Stimulated activated CD4-positive, alpha-beta T cell treated with anti-CD3 and anti-CD28 coated beads, Interleukin-4, amount 100 ng/mL, for 48 hours (primary cell): ENCODE measurements at regions not wholly inside any gene's neighbourhood (a gene's known extent, or its start where the extent isn't known, plus 50 kb on each side); places are given as distances from the start of the nearest gene placed in this dataset.
"Not testable (repeated sequence)": the region's sequence is repeated elsewhere in the genome, so short reads cannot be mapped to it uniquely, and the experiment has no call there.

Source experiments
- DNase-seq, 2 donors: peaks; one replicate each; pipeline ENCODE4 v3.0.0-alpha.2; 2020; ENCODE audit warnings: low read depth in 2 of 2

GRCh38 chr13:94902722-94903407, 190.5 kb upstream of the SOX21 start:
- DNase-seq: no peak

- DNase-seq: no peak
Measured at GRCh38 chr13:94901070-94901469, 188.7 kb upstream of the SOX21 start.

GRCh38 chr13:94896719-94897317, 184.5 kb upstream of the SOX21 start:
- DNase-seq: no peak

GRCh38 chr13:94896238-94896637, 183.9 kb upstream of the SOX21 start:
- DNase-seq: no peak

- no peak for DNase-seq
Measured at GRCh38 chr13:94886191-94886590, 173.8 kb upstream of the SOX21 start.

- no peak for DNase-seq
Measured at GRCh38 chr13:94880463-94880862, 168.1 kb upstream of the SOX21 start.

GRCh38 chr13:94878602-94879165, 166.3 kb upstream of the SOX21 start:
- no peak for DNase-seq

GRCh38 chr13:94864474-94864873, 152.1 kb upstream of the SOX21 start:
- DNase-seq: no peak

- DNase-seq: no peak
Measured at GRCh38 chr13:94860981-94861407, 148.6 kb upstream of the SOX21 start.

- DNase-seq: no peak
Measured at GRCh38 chr13:94859811-94860210, 147.5 kb upstream of the SOX21 start.

GRCh38 chr13:94859278-94859691, 146.9 kb upstream of the SOX21 start:
- no peak for DNase-seq

GRCh38 chr13:94858856-94859255, 146.5 kb upstream of the SOX21 start:
- DNase-seq: no peak

GRCh38 chr13:94854688-94855087, 142.3 kb upstream of the SOX21 start:
- DNase-seq: no peak

- no peak for DNase-seq
Measured at GRCh38 chr13:94851576-94851975, 139.2 kb upstream of the SOX21 start.

- no peak for DNase-seq
Measured at GRCh38 chr13:94849254-94849653, 136.9 kb upstream of the SOX21 start.

- DNase-seq: no peak
Measured at GRCh38 chr13:94842901-94843300, 130.6 kb upstream of the SOX21 start.

- not testable (repeated sequence) for DNase-seq
Measured at GRCh38 chr13:94837056-94837455, 124.7 kb upstream of the SOX21 start.

- no peak for DNase-seq
Measured at GRCh38 chr13:94829837-94830365, 117.6 kb upstream of the SOX21 start.

GRCh38 chr13:94829185-94829836, 117.0 kb upstream of the SOX21 start:
- DNase-seq: no peak

GRCh38 chr13:94827566-94827965, 115.2 kb upstream of the SOX21 start:
- DNase-seq: no peak

- no peak for DNase-seq
Measured at GRCh38 chr13:94825507-94825906, 113.2 kb upstream of the SOX21 start.

- DNase-seq: no peak
Measured at GRCh38 chr13:94824601-94825000, 112.3 kb upstream of the SOX21 start.

GRCh38 chr13:94822356-94822755, 110.0 kb upstream of the SOX21 start:
- DNase-seq: no peak
